ENCODE measurements at regions not wholly inside any gene's neighbourhood (a gene's known extent, or its start where the extent isn't known, plus 50 kb on each side); places are given as distances from the start of the nearest gene placed in this dataset.

DNA sequence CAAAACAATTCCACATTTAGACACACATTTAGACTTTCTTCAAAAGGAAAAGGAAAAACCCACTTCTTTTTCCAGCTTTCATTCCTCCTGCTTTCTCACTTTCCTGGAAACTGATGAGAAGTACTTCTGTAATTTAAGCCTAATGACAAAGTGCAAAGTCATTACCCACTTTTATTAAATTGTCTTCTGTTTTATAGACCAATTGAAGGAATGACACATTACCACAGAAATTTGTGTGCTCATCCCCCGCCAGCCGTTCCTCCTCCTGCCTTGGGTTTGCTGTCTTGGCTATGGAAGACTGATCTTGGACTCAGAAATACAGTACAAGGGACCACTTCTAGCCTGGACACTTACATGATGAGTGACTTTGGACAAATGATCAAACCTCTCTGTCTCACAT is 717.8 kb downstream of the SORCS3 start:
- TF ChIP-seq, protein P1, sequence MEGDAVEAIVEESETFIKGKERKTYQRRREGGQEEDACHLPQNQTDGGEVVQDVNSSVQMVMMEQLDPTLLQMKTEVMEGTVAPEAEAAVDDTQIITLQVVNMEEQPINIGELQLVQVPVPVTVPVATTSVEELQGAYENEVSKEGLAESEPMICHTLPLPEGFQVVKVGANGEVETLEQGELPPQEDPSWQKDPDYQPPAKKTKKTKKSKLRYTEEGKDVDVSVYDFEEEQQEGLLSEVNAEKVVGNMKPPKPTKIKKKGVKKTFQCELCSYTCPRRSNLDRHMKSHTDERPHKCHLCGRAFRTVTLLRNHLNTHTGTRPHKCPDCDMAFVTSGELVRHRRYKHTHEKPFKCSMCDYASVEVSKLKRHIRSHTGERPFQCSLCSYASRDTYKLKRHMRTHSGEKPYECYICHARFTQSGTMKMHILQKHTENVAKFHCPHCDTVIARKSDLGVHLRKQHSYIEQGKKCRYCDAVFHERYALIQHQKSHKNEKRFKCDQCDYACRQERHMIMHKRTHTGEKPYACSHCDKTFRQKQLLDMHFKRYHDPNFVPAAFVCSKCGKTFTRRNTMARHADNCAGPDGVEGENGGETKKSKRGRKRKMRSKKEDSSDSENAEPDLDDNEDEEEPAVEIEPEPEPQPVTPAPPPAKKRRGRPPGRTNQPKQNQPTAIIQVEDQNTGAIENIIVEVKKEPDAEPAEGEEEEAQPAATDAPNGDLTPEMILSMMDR (IDR thresholded peaks at IDR 0.05; ENCODE audit: insufficient read depth, low read length, poor library complexity, severe bottlenecking), result no peak
- no peak for TF ChIP-seq EZH2phosphoT487 (conservative IDR thresholded peaks at IDR 0.05; ENCODE audit: low read length)
